Smooth muscle cell (in vitro differentiated cells): ENCODE measurements at regions not wholly inside any gene's neighbourhood (a gene's known extent, or its start where the extent isn't known, plus 50 kb on each side); places are given as distances from the start of the nearest gene placed in this dataset.

Source experiments
- DNase-seq: peaks from one replicate; lab custom pipeline; 2025; ENCODE audit not compliant: unreplicated experiment; lab: John Stamatoyannopoulos, UW
- H2AFZ ChIP-seq: fragments of 200-600 bp; sonication (generic); 2 replicates; pipeline ENCODE4 v1.6.0; 2016; ENCODE audit warnings: antibody characterized with exemption, low read depth, mild to moderate bottlenecking
- H3F3A ChIP-seq: fragments of 200-600 bp; sonication (generic); 2 replicates; pipeline ENCODE4 v1.6.0; 2017; ENCODE audit warnings: antibody characterized with exemption, low read depth
- H3K27ac ChIP-seq: fragments of 200-600 bp; sonication (generic); 2 replicates; pipeline ENCODE4 v1.5.1; 2016; ENCODE audit warnings: low read depth, mild to moderate bottlenecking
- H3K27me3 ChIP-seq: fragments of 200-600 bp; sonication (generic); 2 replicates; pipeline ENCODE4 v1.6.1; 2016; ENCODE audit warnings: low read depth, mild to moderate bottlenecking
- H3K36me3 ChIP-seq: fragments of 200-600 bp; sonication (generic); 2 replicates; pipeline ENCODE4 v1.5.1; 2016; ENCODE audit warnings: low read depth
- H3K4me1 ChIP-seq: fragments of 200-600 bp; sonication (generic); 2 replicates; pipeline ENCODE4 v1.5.1; 2016; ENCODE audit warnings: low read depth
- H3K4me2 ChIP-seq: fragments of 200-600 bp; sonication (generic); 2 replicates; pipeline ENCODE4 v1.6.0; 2016; ENCODE audit warnings: mild to moderate bottlenecking
- H3K4me3 ChIP-seq: fragments of 200-600 bp; sonication (generic); 2 replicates; pipeline ENCODE4 v1.5.1; 2016; ENCODE audit warnings: mild to moderate bottlenecking
- H3K79me2 ChIP-seq: fragments of 200-600 bp; sonication (generic); 2 replicates; pipeline ENCODE4 v1.6.0; 2016; ENCODE audit warnings: low read depth, mild to moderate bottlenecking
- H3K9ac ChIP-seq: fragments of 200-600 bp; sonication (generic); 2 replicates; pipeline ENCODE4 v1.6.0; 2016; ENCODE audit warnings: low read depth
- H3K9me3 ChIP-seq: fragments of 200-600 bp; sonication (generic); replicated peaks from 2 replicates; pipeline ENCODE4 v1.5.1; 2016; ENCODE audit warnings: low read depth
- H4K20me1 ChIP-seq: fragments of 200-600 bp; sonication (generic); 2 replicates; pipeline ENCODE4 v1.6.0; 2016; ENCODE audit warnings: low read depth
- CTCF ChIP-seq: fragments of 200-600 bp; sonication (generic); IDR thresholded peaks from 2 replicates; pipeline ENCODE4 v1.5.1; 2017; ENCODE audit warnings: borderline replicate concordance, mild to moderate bottlenecking, antibody characterized with exemption; ENCODE audit not compliant: insufficient read depth, poor library complexity, severe bottlenecking
- WGBS: methylation state at CpG from one replicate; pipeline ENCODE4 v1.1.7; 2016; ENCODE audit warnings: low lambda C conversion rate; 5-methylcytosine and 5-hydroxymethylcytosine counted together

- Histone ChIP-seq H3K27me3 (no peaks in the 10 kb centered on the region), H3K79me2 (no peaks in the 10 kb centered on the region), H3K9me3 (peaks cover under 1% of the 10 kb centered on the region), H3K27ac (no peak overlapping the region), H3K4me1 (no peaks in the 10 kb centered on the region), H2AFZ (no peak overlapping the region), H3K4me3 (no peak overlapping the region), H3K4me2 (no peak overlapping the region), H3F3A (no peaks in the 10 kb centered on the region), H3K9ac (no peak overlapping the region), H3K36me3 (no peaks in the 10 kb centered on the region), H4K20me1 (no peaks in the 10 kb centered on the region)
- no peak for DNase-seq
- 88% methylated on average over 3 of the region's 3 CpGs for WGBS
- no peak for TF ChIP-seq CTCF
Measured at GRCh38 chr6:128690063-128690462, 169.7 kb upstream of the PTPRK start.

- no peaks in the 10 kb centered on the region for H3K79me2 ChIP-seq
- no peaks in the 10 kb centered on the region for H4K20me1 ChIP-seq
- H3K4me1 ChIP-seq, result no peaks in the 10 kb centered on the region
- no peaks in the 10 kb centered on the region for H3F3A ChIP-seq
- H3K4me2 ChIP-seq, result no peak overlapping the region
- H2AFZ ChIP-seq, result no peak overlapping the region
- TF ChIP-seq CTCF, result no peak
- no peak overlapping the region for H3K4me3 ChIP-seq
- no peaks in the 10 kb centered on the region for H3K27me3 ChIP-seq
- no peak for DNase-seq
- H3K36me3 ChIP-seq, result no peaks in the 10 kb centered on the region
- H3K9ac ChIP-seq, result no peak overlapping the region
- no peak overlapping the region for H3K27ac ChIP-seq
- peaks cover 3% of the 10 kb centered on the region for H3K9me3 ChIP-seq
Measured at GRCh38 chr6:128686084-128686483, 165.7 kb upstream of the PTPRK start.

GRCh38 chr6:128676456-128676855 is 156.1 kb upstream of the PTPRK start:
- Histone ChIP-seq H3K27ac (no peak overlapping the region), H3K27me3 (no peaks in the 10 kb centered on the region), H4K20me1 (no peaks in the 10 kb centered on the region), H3K4me2 (no peak overlapping the region), H2AFZ (peak overlapping the region; percentile 29), H3K4me3 (no peak overlapping the region), H3K79me2 (no peaks in the 10 kb centered on the region), H3K9me3 (no peaks in the 10 kb centered on the region), H3K9ac (no peak overlapping the region), H3K36me3 (no peaks in the 10 kb centered on the region), H3K4me1 (no peaks in the 10 kb centered on the region), H3F3A (no peaks in the 10 kb centered on the region)
- no peak for DNase-seq
- no peak for TF ChIP-seq CTCF

GRCh38 chr6:128672023-128672422 is 151.6 kb upstream of the PTPRK start:
- WGBS, result 75% methylated on average over 3 of the region's 3 CpGs
- Histone ChIP-seq H3K9me3 (no peaks in the 10 kb centered on the region), H3F3A (no peaks in the 10 kb centered on the region), H3K9ac (no peak overlapping the region), H3K4me3 (no peak overlapping the region), H3K27ac (no peak overlapping the region), H3K79me2 (no peaks in the 10 kb centered on the region), H3K36me3 (no peaks in the 10 kb centered on the region), H3K27me3 (no peaks in the 10 kb centered on the region), H4K20me1 (no peaks in the 10 kb centered on the region), H3K4me2 (no peak overlapping the region), H2AFZ (no peak overlapping the region), H3K4me1 (no peaks in the 10 kb centered on the region)
- no peak for TF ChIP-seq CTCF
- DNase-seq, result no peak
